Heart left ventricle (tissue), 16 donors: ENCODE measurements at regions not wholly inside any gene's neighbourhood (a gene's known extent, or its start where the extent isn't known, plus 50 kb on each side); places are given as distances from the start of the nearest gene placed in this dataset.

Source experiments
- ATAC-seq, 4 donors: fragments of 200-7000 bp; cut with Tn5 transposase; one replicate each; pipeline ENCODE4 v1.9.1; 2020 to 2022; ENCODE audit warnings: moderate library complexity in 4 of 4, mild to moderate bottlenecking in 3 of 4, moderate number of reproducible peaks in 1 of 4
- DNase-seq, 5 donors: peaks; one replicate each; pipeline ENCODE4 v3.0.0-alpha.2; 2020
- H3K27ac ChIP-seq, 12 donors: fragments of 200-600 bp; sonication (generic) in 4 of 12; one replicate each; pipeline versions ENCODE4 v1.5.0 to v1.8.0; 2016 to 2022; ENCODE audit warnings: mild to moderate bottlenecking in 2 of 12
- H3K27me3 ChIP-seq, 9 donors: fragments of 200-600 bp; sonication (generic) in 2 of 9; one replicate each; pipeline versions ENCODE4 v1.5.1 to v1.8.0; 2016 to 2022; ENCODE audit warnings: mild to moderate bottlenecking in 3 of 9
- H3K36me3 ChIP-seq, 9 donors: fragments of 200-600 bp; sonication (generic) in 2 of 9; one replicate each; pipeline versions ENCODE4 v1.5.0 to v1.8.0; 2018 to 2022; ENCODE audit warnings: mild to moderate bottlenecking in 2 of 9
- H3K4me1 ChIP-seq, 12 donors: fragments of 200-600 bp; sonication (generic) in 4 of 12; one replicate each; pipeline versions ENCODE4 v1.5.0 to v1.8.0; 2016 to 2022; ENCODE audit warnings: mild to moderate bottlenecking in 3 of 12
- H3K4me3 ChIP-seq, 12 donors: fragments of 200-600 bp; sonication (generic) in 4 of 12; one replicate each; pipeline versions ENCODE4 v1.5.0 to v1.8.0; 2017 to 2022; ENCODE audit warnings: mild to moderate bottlenecking in 9 of 12, moderate library complexity in 4 of 12
- H3K9me3 ChIP-seq, 12 donors: fragments of 200-600 bp; sonication (generic) in 4 of 12; one replicate each; pipeline versions ENCODE4 v1.5.0 to v1.8.0; 2016 to 2022; ENCODE audit warnings: mild to moderate bottlenecking in 1 of 12
- POLR2A ChIP-seq, 2 donors: fragments of 450-650 bp; IDR thresholded peaks; one replicate each; pipeline ENCODE4 v1.6.1; 2017; ENCODE audit warnings: antibody characterized with exemption in 2 of 2, mild to moderate bottlenecking in 2 of 2, moderate library complexity in 2 of 2
- WGBS, 4 donors: extraction: QIAGEN DNeasy Blood & Tissue Kit in 2 of 4; methylation state at CpG; one replicate each; pipeline versions ENCODE4 v1.1.5 to v1.1.7; 2013 to 2018; 5-methylcytosine and 5-hydroxymethylcytosine counted together
- intact Hi-C, 10 donors: fragments of 100-400 bp; cut with DNase I; formaldehyde crosslinking; loops; one replicate each; pipeline versions ENCODE4 v1.11.1 to v1.14.2; 2022
- TF ChIP-seq, protein P1 (sequence below), 12 donors: fragments of 200-600 bp; sonication (generic) in 4 of 12; IDR thresholded peaks; one replicate each; pipeline versions ENCODE4 v1.5.0 to v1.8.0; 2018 to 2022; ENCODE audit warnings: antibody characterized with exemption in 12 of 12, mild to moderate bottlenecking in 5 of 12
- donor health status: ischemic (EF 13 %, LVEDD 7.1; RV severe dilation, severe dysfunction).
- donor health status: healthy with polysubstance abuse.
- donor health status: DM: no; HTN: yes; CAD: no.
- donor health status: DM: no; HTN: no; CAD: no.
- donor health status: ischemic (EF 25% LVEDD 6.9; RV normal size, moderate dysfunction).
- donor health status: ischemic (EF 25% LVEDD 5.7; RV mildly dilated, moderate dysfunction).
- donor health status: healthy.
- donor health status: DM: yes; HTN: yes; CAD: no.
- donor health status: ischemic (EF 35%, LVEDD 5.7; RV mildly dilated, moderate dysfunction).
- donor health status: nonischemic (EF 11% LVEDD 7.7; RV severe dilation, severe dysfunction).
- donor health status: DM: yes; HTN: yes; CAD: no.
- donor health status: PGD.
- donor health status: ischemic (EF 29% LVEDD 5.4; RV normal size, mild dysfunction).
- donor health status: nonischemic (EF 23%, LVEDD 6.1; RV moderate dilation, normal function).

DNA sequence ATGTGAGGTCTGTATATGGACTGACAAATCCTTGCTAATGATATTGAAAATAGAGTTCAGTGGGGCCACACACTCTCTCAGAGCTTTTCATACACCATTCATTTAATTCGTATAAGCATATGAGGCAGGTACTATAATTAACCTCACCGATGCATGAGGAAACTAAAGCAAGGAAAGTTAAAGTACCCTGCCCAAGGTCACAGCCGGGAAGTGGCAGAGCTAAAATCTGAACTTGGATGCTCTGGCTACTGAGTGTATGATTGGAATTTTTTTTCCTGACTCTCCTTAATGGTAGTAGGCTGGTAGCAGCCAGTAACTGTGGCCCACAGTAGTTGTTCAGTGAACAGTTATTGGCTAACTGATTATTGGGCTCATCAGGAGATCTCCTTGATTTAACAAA, 135.3 kb downstream of the NUDT12 start:
- WGBS, 4 donors, result 46 to 61% (median 51%) methylated on average over 3 of the region's 3 CpGs
- intact Hi-C loops, result no loop called here
- no peak for DNase-seq
- Histone ChIP-seq H3K9me3 (no peaks in the 10 kb centered on the region), H3K36me3 (no peaks in the 10 kb centered on the region), H3K4me3 (no peak overlapping the region), H3K4me1 (peaks cover 0 to 10% (median 0%) of the 10 kb centered on the region in 12 donors), H3K27ac (no peak overlapping the region), H3K27me3 (no peaks in the 10 kb centered on the region)
- TF ChIP-seq POLR2A (IDR thresholded peaks at IDR 0.05), result no peak
- TF ChIP-seq, protein P1, sequence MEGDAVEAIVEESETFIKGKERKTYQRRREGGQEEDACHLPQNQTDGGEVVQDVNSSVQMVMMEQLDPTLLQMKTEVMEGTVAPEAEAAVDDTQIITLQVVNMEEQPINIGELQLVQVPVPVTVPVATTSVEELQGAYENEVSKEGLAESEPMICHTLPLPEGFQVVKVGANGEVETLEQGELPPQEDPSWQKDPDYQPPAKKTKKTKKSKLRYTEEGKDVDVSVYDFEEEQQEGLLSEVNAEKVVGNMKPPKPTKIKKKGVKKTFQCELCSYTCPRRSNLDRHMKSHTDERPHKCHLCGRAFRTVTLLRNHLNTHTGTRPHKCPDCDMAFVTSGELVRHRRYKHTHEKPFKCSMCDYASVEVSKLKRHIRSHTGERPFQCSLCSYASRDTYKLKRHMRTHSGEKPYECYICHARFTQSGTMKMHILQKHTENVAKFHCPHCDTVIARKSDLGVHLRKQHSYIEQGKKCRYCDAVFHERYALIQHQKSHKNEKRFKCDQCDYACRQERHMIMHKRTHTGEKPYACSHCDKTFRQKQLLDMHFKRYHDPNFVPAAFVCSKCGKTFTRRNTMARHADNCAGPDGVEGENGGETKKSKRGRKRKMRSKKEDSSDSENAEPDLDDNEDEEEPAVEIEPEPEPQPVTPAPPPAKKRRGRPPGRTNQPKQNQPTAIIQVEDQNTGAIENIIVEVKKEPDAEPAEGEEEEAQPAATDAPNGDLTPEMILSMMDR (IDR thresholded peaks at IDR 0.05), result no peak
- ATAC-seq, result peak in 2 of 4 donors; percentile 68

DNA sequence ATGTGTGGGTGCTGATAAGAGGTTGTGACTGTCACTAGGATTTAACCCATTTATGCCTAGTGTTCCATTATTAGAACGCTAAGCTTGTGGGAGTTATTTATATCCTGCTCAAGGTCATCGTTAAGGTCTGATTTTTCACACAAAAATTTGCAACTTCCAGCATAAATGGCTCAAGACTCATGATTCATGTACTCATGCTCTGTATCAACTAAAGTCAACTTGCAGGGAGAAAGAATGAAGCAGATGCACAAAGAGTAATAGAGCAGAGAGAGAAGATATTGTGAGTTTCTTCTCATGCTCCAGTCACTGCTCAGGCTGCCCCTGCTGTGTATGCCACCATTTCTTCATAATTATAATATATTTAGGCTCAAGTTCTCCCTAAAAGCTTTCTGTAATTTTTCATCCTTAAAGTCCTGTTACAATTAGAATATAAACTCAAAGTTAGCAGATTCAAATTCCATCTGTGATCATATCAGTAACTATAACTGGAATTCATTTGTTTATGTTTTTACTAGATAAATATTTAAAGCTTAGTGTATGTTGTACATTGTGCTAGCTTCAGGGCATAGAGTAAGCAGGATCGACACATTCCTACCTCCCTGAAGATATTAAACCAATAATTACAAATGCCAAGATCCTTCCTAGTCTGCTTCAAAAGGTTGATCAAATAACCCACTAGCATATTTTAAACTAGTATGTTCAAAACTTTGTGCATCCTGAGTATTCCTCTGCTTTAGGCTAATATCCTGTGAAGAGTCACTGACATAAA, 136.7 kb downstream of the NUDT12 start:
- WGBS, 4 donors, result 71 to 80% (median 74%) methylated on average over 3 of the region's 3 CpGs
- H3K27me3 ChIP-seq, result no peaks in the 10 kb centered on the region
- peaks cover 0 to 10% (median 0%) of the 10 kb centered on the region in 12 donors for H3K4me1 ChIP-seq
- H3K9me3 ChIP-seq, result no peaks in the 10 kb centered on the region
- H3K36me3 ChIP-seq, result no peaks in the 10 kb centered on the region
- H3K4me3 ChIP-seq, result no peak overlapping the region
- ATAC-seq, result no peak
- no peak overlapping the region for H3K27ac ChIP-seq
- intact Hi-C loops, result no loop called here
- no peak for DNase-seq
- TF ChIP-seq POLR2A (IDR thresholded peaks at IDR 0.05), result no peak
- TF ChIP-seq, protein P1 (IDR thresholded peaks at IDR 0.05), result no peak

DNA sequence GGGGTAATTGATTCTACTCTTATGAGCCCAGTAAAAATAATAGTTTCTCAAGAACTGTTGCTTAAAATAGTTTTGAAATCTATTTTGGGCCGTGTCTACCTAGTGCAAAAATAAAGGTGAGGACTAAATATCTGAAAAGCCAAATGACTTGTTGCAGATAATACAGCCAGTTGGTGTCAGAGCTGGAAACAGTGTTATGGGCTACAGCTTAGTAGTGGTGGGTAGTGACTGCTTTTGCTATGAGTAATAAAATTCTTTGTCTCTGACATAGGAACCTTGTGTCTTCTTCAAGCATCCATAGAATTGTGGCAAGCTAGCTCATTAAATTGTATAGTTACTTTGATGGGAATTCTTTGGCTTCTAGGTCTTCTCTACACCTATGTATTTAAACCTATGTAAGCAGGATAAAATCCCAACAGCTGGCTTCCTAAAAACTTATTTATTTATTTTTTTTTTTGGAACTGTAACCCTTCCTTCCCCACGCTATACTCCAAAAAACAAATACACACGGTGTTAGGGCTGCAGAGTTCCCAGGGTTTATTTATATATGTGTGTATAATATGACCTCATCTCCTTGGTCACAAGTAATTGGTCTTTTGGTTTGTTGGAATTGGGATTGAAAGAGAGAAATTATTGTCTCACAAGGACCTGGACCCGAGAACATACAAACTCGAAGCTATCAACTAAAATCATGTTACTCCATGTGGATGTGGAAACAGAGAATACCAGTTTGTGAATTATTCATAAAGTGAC, 138.0 kb downstream of the NUDT12 start:
- intact Hi-C loops, result no loop called here
- ATAC-seq, result peak in 2 of 4 donors; percentile 59 to 71

DNA sequence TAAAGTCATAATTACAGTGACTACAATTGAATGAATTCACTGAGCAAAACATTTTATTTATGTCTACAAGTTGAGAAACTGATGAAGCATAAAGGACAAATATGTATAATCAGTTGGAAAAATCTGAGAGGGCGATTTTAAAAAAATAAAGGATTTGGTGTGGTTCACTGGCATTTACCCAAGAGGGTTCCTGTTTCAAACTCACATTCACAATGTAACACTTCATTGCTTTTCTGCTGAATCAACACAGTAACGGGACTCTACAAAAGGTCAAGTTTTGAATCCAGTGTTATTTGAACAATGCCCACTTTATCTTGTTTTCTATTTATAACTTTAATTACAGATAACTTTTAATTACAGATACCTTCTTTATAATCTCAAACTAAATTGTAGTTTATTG, 138.6 kb downstream of the NUDT12 start:
- Histone ChIP-seq H3K36me3 (no peaks in the 10 kb centered on the region), H3K27ac (no peak overlapping the region), H3K4me3 (no peak overlapping the region), H3K4me1 (peaks cover 0 to 10% (median 0%) of the 10 kb centered on the region in 12 donors), H3K9me3 (no peaks in the 10 kb centered on the region), H3K27me3 (no peaks in the 10 kb centered on the region)
- TF ChIP-seq, protein P1 (IDR thresholded peaks at IDR 0.05), result no peak
- no peak for TF ChIP-seq POLR2A (IDR thresholded peaks at IDR 0.05)
- ATAC-seq (no peak), DNase-seq (no peak)
- intact Hi-C loops, result no loop called here
- 32 to 55% (median 36%) methylated on average over 2 of the region's 2 CpGs for WGBS, 4 donors

More for the DNA sequence above, 138.0 kb downstream of the NUDT12 start:
- Histone ChIP-seq H3K4me1 (peaks cover 0 to 10% (median 0%) of the 10 kb centered on the region in 12 donors), H3K27me3 (no peaks in the 10 kb centered on the region), H3K27ac (no peak overlapping the region), H3K4me3 (no peak overlapping the region), H3K36me3 (no peaks in the 10 kb centered on the region), H3K9me3 (no peaks in the 10 kb centered on the region)
- 69 to 77% (median 75%) methylated on average over 5 of the region's 5 CpGs for WGBS, 4 donors
- TF ChIP-seq POLR2A (IDR thresholded peaks at IDR 0.05), result no peak
- TF ChIP-seq, protein P1 (IDR thresholded peaks at IDR 0.05), result no peak
- no peak for DNase-seq
